CD14-positive monocyte (primary cell): ENCODE measurements at regions not wholly inside any gene's neighbourhood (a gene's known extent, or its start where the extent isn't known, plus 50 kb on each side); places are given as distances from the start of the nearest gene placed in this dataset.
"Not testable (repeated sequence)": the region's sequence is repeated elsewhere in the genome, so short reads cannot be mapped to it uniquely, and the experiment has no call there.

Experiments used
- DNase-seq, 3 donors: peaks; one replicate each; pipeline ENCODE4 v3.0.0-alpha.2; 2011 to 2022
- H2AFZ ChIP-seq: 2 replicates; pipeline ENCODE4 v1.6.0; 2012; ENCODE audit warnings: mild to moderate bottlenecking, low read depth, low read length, inconsistent platforms; ENCODE audit not compliant: insufficient read depth, poor library complexity, severe bottlenecking
- H3K27ac ChIP-seq, 2 donors: 1 replicate in 1 of 2; 2 replicates in 1 of 2; pipeline ENCODE4 v1.5.1; 2012 to 2013; ENCODE audit warnings: low read length in 2 of 2, control low read depth in 1 of 2, inconsistent platforms in 1 of 2, low read depth in 1 of 2, mild to moderate bottlenecking in 1 of 2
- H3K27me3 ChIP-seq, 2 donors: one replicate each; pipeline versions ENCODE4 v1.6.0 to v1.6.1; 2011 to 2013; ENCODE audit warnings: low read length in 2 of 2; ENCODE audit not compliant: control insufficient read depth in 2 of 2, insufficient read depth in 2 of 2
- H3K36me3 ChIP-seq, 2 donors: replicated peaks in 1 of 2; 1 replicate in 1 of 2; 2 replicates in 1 of 2; pipeline versions ENCODE4 v1.5.1 to v1.6.1; 2012 to 2013; ENCODE audit warnings: low read length in 2 of 2, control low read depth in 1 of 2, inconsistent platforms in 1 of 2, mild to moderate bottlenecking in 1 of 2; ENCODE audit not compliant: insufficient read depth in 2 of 2, control insufficient read depth in 1 of 2
- H3K4me1 ChIP-seq, 2 donors: 1 replicate in 1 of 2; 2 replicates in 1 of 2; pipeline versions ENCODE4 v1.5.1 to v1.6.1; 2012 to 2013; ENCODE audit warnings: low read length in 2 of 2, control low read depth in 1 of 2, inconsistent platforms in 1 of 2, mild to moderate bottlenecking in 1 of 2, moderate library complexity in 1 of 2; ENCODE audit not compliant: insufficient read depth in 2 of 2, control insufficient read depth in 1 of 2
- H3K4me2 ChIP-seq: replicated peaks from 2 replicates; pipeline ENCODE3; 2012; ENCODE audit warnings: low read length, moderate library complexity, mild to moderate bottlenecking; ENCODE audit not compliant: poor library complexity, severe bottlenecking; ENCODE audit errors: extremely low read depth
- H3K4me3 ChIP-seq, 3 experiments: fragments of 200-600 bp in 1 of 3; sonication (generic) in 1 of 3; replicated peaks in 1 of 3; 1 replicate in 2 of 3; 2 replicates in 1 of 3; pipeline ENCODE4 v1.5.1; 2011 to 2013; ENCODE audit warnings: low read length in 3 of 3, mild to moderate bottlenecking in 3 of 3, control low read depth in 2 of 3, low read depth in 2 of 3, inconsistent platforms in 1 of 3, moderate library complexity in 1 of 3
- H3K79me2 ChIP-seq: 2 replicates; pipeline ENCODE4 v1.6.0; 2012; ENCODE audit warnings: mild to moderate bottlenecking, control low read depth, inconsistent platforms, low read length, moderate library complexity; ENCODE audit not compliant: insufficient read depth
- H3K9ac ChIP-seq: 2 replicates; pipeline ENCODE4 v1.6.0; 2017; ENCODE audit warnings: low read length, mild to moderate bottlenecking; ENCODE audit not compliant: insufficient read depth, poor library complexity, severe bottlenecking
- H3K9me3 ChIP-seq, 2 donors: replicated peaks in 1 of 2; 1 replicate in 1 of 2; 2 replicates in 1 of 2; pipeline versions ENCODE4 v1.5.1 to v1.6.1; 2012 to 2013; ENCODE audit warnings: low read length in 2 of 2, control low read depth in 1 of 2; ENCODE audit not compliant: control insufficient read depth in 1 of 2, insufficient read depth in 1 of 2
- H4K20me1 ChIP-seq: 2 replicates; pipeline ENCODE4 v1.6.0; 2012; ENCODE audit warnings: mild to moderate bottlenecking, low read length, control low read depth, moderate library complexity; ENCODE audit not compliant: insufficient read depth
- H3K27ac Mint-ChIP-seq, 7 donors: one replicate each; pipeline ENCODE4 v1.8.0; 2020; ENCODE audit warnings: mild to moderate bottlenecking in 7 of 7, mixed read lengths in 7 of 7, moderate library complexity in 6 of 7, inconsistent platforms in 2 of 7
- H3K27me3 Mint-ChIP-seq, 3 donors: one replicate each; pipeline ENCODE4 v1.8.0; 2021 to 2022; ENCODE audit warnings: low read depth in 3 of 3, mild to moderate bottlenecking in 3 of 3, mixed read lengths in 3 of 3, moderate library complexity in 3 of 3, inconsistent platforms in 1 of 3
- H3K36me3 Mint-ChIP-seq, 2 donors: one replicate each; pipeline ENCODE4 v1.8.0; 2020; ENCODE audit warnings: mixed read lengths in 2 of 2, inconsistent platforms in 1 of 2, mild to moderate bottlenecking in 1 of 2
- H3K4me1 Mint-ChIP-seq: one replicate; pipeline ENCODE4 v1.8.0; 2020; ENCODE audit warnings: mild to moderate bottlenecking, mixed read lengths
- H3K4me3 Mint-ChIP-seq, 2 donors: one replicate each; pipeline ENCODE4 v1.8.0; 2020; ENCODE audit warnings: mild to moderate bottlenecking in 2 of 2, mixed read lengths in 2 of 2, moderate library complexity in 1 of 2
- H3K9me3 Mint-ChIP-seq, 7 donors: one replicate each; pipeline ENCODE4 v1.8.0; 2020 to 2022; ENCODE audit warnings: mixed read lengths in 7 of 7, mild to moderate bottlenecking in 6 of 7, moderate library complexity in 6 of 7, inconsistent platforms in 2 of 7
- WGBS: methylation state at CpG from one replicate; pipeline ENCODE4 v1.1.5; 2013; ENCODE audit warnings: missing lambda C conversion rate; ENCODE audit not compliant: insufficient coverage; 5-methylcytosine and 5-hydroxymethylcytosine counted together
- intact Hi-C, 2 donors: fragments of 100-400 bp; cut with micrococcal nuclease; formaldehyde crosslinking; loops; one replicate each; pipeline versions ENCODE4 v1.15.0 to v1.15.1; 2023

DNA sequence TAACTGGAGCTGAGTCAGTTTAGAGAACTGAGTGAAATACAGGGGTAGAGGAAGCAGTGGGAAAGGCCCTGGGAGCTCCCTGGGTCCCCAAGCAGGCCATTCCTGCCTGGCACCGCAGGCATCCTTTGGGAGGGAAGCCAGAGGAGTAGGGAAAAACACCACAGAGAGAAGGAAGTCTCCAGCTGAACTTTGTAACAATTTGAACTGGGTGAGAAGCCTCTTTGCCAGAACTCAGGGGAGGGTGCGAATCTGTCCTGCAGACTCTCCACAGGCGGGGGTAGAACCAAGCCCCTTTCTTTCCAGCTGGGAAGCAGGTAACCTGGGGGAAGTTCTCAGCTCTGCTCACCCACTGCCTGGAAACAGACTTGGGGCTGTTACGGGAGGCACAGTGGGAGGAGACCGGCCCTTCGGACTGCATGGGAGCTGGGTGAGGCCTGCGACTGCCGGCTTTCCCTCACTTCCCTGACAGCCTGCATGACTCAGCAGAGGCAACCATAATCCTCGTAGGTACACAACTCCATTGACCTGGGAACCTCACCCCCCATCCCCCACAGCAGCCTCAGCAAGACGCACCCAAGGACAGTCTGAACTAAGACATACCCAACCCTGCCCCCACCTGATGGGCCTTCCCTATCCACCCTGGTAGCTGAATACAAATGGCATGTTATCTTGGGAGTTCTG lies 110.1 kb downstream of the ARHGAP11B start:
- H3K27me3 ChIP-seq, H3K79me2 ChIP-seq, H3K4me1 ChIP-seq, H3K9me3 ChIP-seq, H3K9ac ChIP-seq, H4K20me1 ChIP-seq, H3K27me3 Mint-ChIP-seq, H3K4me3 Mint-ChIP-seq, H3K27ac ChIP-seq, H3K4me2 ChIP-seq, intact Hi-C loops, H3K4me3 ChIP-seq, DNase-seq, H2AFZ ChIP-seq, H3K4me1 Mint-ChIP-seq: not testable (repeated sequence)
- peaks cover 45 to 63% of the 10 kb centered on the region in 2 donors for H3K36me3 Mint-ChIP-seq
- peak overlapping the region in 1 of 7 donors; percentile 61 for H3K27ac Mint-ChIP-seq
- WGBS: 100% methylated on average over 5 of the region's 10 CpGs
- peaks cover 33 to 45% of the 10 kb centered on the region in 2 donors for H3K36me3 ChIP-seq
- H3K9me3 Mint-ChIP-seq: peaks cover 0 to 14% (median 3%) of the 10 kb centered on the region in 7 donors

DNA sequence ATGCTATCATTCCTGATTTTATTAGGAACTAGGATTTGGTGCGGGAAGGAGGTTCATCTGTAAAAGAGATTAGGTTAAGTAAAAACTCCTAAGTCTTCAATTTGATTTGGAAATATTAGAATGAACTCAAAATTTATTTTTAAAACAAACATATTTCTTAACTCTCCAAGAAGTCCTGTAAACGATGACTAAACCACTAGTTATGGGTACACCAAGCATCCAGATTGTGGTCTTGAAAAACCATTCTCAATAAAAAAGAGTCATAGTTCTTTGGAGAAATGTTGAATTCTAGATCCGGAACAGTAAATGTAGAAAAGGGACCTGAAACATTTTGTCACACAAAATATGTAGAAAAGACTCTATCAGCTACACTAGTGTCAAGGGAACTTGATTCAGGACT lies 116.9 kb downstream of the ARHGAP11B start:
- H4K20me1 ChIP-seq, H3K27ac ChIP-seq, H3K9ac ChIP-seq, H3K4me1 ChIP-seq, intact Hi-C loops, H3K4me3 Mint-ChIP-seq, H2AFZ ChIP-seq, H3K79me2 ChIP-seq, H3K27me3 Mint-ChIP-seq, H3K9me3 Mint-ChIP-seq, H3K27me3 ChIP-seq, H3K9me3 ChIP-seq, H3K4me1 Mint-ChIP-seq, DNase-seq, H3K27ac Mint-ChIP-seq, H3K4me3 ChIP-seq, H3K4me2 ChIP-seq: not testable (repeated sequence)
- H3K36me3 Mint-ChIP-seq: peaks cover 28 to 48% of the 10 kb centered on the region in 2 donors
- peaks cover 12 to 27% of the 10 kb centered on the region in 2 donors for H3K36me3 ChIP-seq
- no CpG with 5 or more reads among the region's 3 CpGs for WGBS

DNA sequence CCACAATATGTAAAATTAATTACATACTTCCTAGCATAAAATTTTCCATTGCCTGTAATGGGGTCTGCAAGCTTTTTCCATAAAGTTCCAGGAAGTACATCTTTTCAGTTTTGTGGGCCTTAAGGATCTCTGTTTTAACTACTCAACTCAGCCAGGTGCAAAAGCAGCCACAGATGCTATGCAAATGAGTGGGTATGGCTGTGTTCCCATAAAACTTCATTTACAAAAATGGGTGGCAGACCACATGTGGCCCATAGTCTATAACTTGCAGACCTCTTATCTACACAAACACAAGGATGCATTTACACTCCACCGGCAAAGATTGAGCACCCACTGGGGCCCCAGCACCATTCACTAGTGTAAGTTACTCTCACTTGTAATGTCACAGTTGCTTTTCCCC lies 123.1 kb downstream of the ARHGAP11B start:
- peaks cover 45 to 66% of the 10 kb centered on the region in 2 donors for H3K36me3 Mint-ChIP-seq
- H3K27ac ChIP-seq, H3K79me2 ChIP-seq, H3K4me1 Mint-ChIP-seq, H3K4me1 ChIP-seq, H3K4me3 ChIP-seq, intact Hi-C loops, H3K27me3 Mint-ChIP-seq, DNase-seq, H3K4me2 ChIP-seq, H3K9me3 Mint-ChIP-seq, H3K27me3 ChIP-seq, H3K9me3 ChIP-seq, H4K20me1 ChIP-seq, H3K4me3 Mint-ChIP-seq, H2AFZ ChIP-seq, H3K27ac Mint-ChIP-seq, H3K9ac ChIP-seq: not testable (repeated sequence)
- peaks cover 24 to 45% of the 10 kb centered on the region in 2 donors for H3K36me3 ChIP-seq
- no CpG with 5 or more reads among the region's 1 CpG for WGBS
